Stimulated activated naive CD8-positive, alpha-beta T cell treated with anti-CD3 and anti-CD28 coated beads, Interleukin-15, Interleukin-2, amounts not matched to agents 100 ng/mL and 50 ng/mL, for 24 hours (primary cell): ENCODE measurements at regions not wholly inside any gene's neighbourhood (a gene's known extent, or its start where the extent isn't known, plus 50 kb on each side); places are given as distances from the start of the nearest gene placed in this dataset.
A peak's percentile ranks its signal among the peaks of the same experiment; 100 is the strongest.

ENCODE experiments used
- H3K27ac Mint-ChIP-seq: one replicate; pipeline ENCODE4 v1.8.0; 2021; ENCODE audit warnings: mild to moderate bottlenecking, mixed read lengths
- H3K27me3 Mint-ChIP-seq: one replicate; pipeline ENCODE4 v1.8.0; 2021; ENCODE audit warnings: mixed read lengths
- H3K36me3 Mint-ChIP-seq: one replicate; pipeline ENCODE4 v1.8.0; 2021; ENCODE audit warnings: low read depth, mixed read lengths
- H3K4me1 Mint-ChIP-seq: one replicate; pipeline ENCODE4 v1.8.0; 2021; ENCODE audit warnings: low read depth, mixed read lengths
- H3K4me3 Mint-ChIP-seq: one replicate; pipeline ENCODE4 v1.8.0; 2021; ENCODE audit warnings: mild to moderate bottlenecking, mixed read lengths
- H3K9me3 Mint-ChIP-seq: one replicate; pipeline ENCODE4 v1.8.0; 2021; ENCODE audit warnings: mixed read lengths

DNA sequence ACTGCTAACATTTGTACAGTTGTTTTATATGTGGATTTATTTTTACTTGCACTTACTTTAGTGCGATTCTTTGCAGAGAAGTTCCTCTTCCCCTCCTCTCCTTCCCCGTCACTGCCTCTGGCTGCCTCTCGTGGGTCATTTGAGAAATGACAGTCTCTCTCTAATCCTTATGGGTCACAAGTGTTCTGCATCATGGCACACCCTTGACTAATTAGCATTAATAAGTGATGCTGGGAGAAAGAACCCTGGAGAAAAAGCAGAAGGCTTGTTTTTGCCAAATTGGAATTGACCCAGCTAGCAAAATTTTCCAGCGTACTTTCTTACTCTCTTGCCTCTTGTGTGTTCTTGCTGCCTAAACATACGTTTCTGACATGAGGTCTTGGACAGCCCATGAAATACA lies 301.2 kb downstream of the DUSP10 start:
- Mint-ChIP-seq H3K4me3 (no peak overlapping the region), H3K27ac (peak overlapping the region; percentile 88), H3K9me3 (no peaks in the 10 kb centered on the region), H3K36me3 (no peaks in the 10 kb centered on the region), H3K27me3 (peaks cover 20% of the 10 kb centered on the region), H3K4me1 (peaks cover 33% of the 10 kb centered on the region)

DNA sequence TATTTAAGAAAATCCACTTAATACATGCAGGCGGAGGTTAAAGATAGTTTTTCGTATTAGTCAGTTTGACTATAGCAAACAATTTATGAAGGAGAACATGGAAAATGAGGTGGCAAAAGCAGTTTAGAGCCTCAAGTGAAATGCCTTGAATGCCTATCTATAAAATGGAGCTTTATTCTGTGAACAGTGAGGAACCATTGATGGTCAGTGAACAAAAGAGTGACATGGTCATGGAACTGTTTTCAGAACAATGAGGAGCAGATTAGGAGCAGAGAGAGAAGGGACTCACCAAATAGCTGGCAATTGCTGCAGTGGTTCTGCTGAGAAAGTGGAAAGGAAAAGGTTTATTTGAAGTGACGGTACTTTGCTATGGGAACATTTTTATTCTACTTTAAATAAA lies 299.8 kb downstream of the DUSP10 start:
- Mint-ChIP-seq H3K4me1 (peaks cover 33% of the 10 kb centered on the region), H3K9me3 (no peaks in the 10 kb centered on the region), H3K4me3 (no peak overlapping the region), H3K36me3 (no peaks in the 10 kb centered on the region), H3K27me3 (peaks cover 34% of the 10 kb centered on the region), H3K27ac (no peak overlapping the region)

DNA sequence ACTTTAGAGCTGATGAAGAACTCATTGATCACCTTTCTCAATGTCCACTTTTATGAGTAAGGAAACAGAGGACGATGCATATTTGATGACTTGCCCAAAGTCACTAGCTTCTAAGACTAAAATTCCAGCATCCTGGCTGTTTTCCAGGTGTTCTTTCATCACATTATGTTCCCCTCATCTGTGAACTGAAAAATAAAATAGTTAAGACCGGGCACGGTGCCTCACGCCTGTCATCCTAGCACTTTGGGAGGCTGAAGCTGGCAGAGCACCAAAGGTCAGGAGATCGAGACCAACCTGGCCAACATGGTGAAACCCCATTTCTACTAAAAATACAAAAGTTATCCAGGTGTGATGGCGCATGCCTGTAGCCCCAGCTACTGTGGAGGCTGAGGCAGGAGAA lies 297.5 kb downstream of the DUSP10 start:
- Mint-ChIP-seq H3K27ac (no peak overlapping the region), H3K36me3 (no peaks in the 10 kb centered on the region), H3K9me3 (no peaks in the 10 kb centered on the region), H3K4me1 (peaks cover 20% of the 10 kb centered on the region), H3K27me3 (peaks cover 40% of the 10 kb centered on the region), H3K4me3 (no peak overlapping the region)

DNA sequence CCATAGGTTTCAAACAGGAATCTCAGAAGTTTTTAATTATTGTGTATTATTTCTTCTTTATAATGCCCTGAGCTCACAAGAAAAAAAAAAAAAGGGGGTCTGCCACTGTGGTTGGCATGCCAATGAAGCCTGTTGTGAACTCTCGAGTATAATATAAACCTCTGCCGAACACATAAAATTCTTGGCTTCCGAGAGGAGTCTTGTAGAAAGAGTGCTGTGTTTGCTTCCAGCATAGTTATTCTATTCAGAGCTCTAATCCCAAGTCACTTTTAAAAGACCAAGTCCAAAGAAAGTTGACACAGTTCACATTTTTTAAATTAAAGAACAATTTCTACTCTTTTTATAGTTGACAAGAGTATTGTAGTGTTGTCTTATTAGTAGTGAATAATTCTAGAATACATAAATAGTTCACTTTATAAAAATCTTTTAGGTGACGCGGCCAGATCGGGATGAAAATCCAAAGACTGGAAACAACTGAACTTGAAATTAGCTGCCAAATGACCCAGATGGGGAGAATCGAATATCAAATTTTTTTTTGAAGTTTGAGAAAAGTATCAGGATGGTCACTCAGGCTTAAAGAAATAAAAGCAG lies 293.2 kb downstream of the DUSP10 start:
- H3K27me3 Mint-ChIP-seq, result peaks cover 46% of the 10 kb centered on the region
- H3K4me1 Mint-ChIP-seq, result peaks cover 15% of the 10 kb centered on the region
- H3K36me3 Mint-ChIP-seq, result no peaks in the 10 kb centered on the region
- no peak overlapping the region for H3K27ac Mint-ChIP-seq
- no peaks in the 10 kb centered on the region for H3K9me3 Mint-ChIP-seq
- no peak overlapping the region for H3K4me3 Mint-ChIP-seq

DNA sequence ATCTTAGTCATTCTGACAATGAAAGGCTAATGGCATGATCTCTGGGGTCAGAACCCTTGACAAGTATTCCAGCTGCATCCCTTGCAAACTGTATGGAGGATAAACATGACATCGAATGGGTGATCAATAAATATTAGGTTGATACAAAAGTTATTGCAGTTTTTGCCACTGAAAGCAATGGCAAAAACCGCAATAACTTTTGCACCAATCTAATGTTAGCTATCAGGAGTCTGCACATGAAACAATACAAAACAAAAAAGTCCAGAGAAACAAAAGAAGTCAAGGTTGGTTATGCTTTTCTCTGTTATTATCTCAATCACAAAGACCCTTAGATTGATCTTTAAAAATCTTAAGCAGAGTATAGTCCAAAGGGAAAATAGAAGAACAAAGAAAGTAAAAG lies 292.7 kb downstream of the DUSP10 start:
- Mint-ChIP-seq H3K27ac (peak overlapping the region; percentile 23), H3K9me3 (no peaks in the 10 kb centered on the region), H3K27me3 (peaks cover 41% of the 10 kb centered on the region), H3K4me3 (no peak overlapping the region), H3K4me1 (peaks cover 15% of the 10 kb centered on the region), H3K36me3 (no peaks in the 10 kb centered on the region)

DNA sequence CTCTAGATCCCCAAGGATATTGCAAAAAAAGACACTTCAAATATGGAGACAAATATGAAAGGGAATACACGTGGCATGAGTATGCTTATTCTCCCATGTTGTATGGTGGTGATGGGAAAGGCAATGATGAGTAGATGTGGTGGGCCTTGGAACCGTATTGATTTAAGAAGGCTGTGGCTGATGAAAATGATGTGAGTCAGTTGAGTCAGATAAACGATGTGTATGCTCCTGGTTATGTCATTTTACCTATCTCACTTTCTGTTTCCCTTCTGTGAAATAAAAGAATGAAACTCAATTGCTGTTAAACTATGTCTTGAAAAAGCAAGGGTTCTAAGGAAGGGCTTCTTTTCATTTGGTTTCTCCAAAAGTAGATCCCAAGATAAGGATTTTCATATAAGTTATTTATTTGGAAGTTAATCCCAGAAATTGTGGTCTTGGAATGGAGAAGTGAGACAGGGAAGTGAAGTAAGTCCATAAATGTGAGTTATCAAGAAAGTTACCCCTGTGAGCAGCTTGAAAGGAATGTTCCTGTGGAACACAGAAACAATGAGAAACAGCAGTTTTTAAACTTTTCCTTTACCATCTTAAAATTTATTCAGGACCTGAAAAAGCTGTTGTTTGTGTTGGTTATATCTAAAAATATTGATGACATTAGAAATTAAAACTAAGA lies 292.0 kb downstream of the DUSP10 start:
- H3K27ac Mint-ChIP-seq, result no peak overlapping the region

DNA sequence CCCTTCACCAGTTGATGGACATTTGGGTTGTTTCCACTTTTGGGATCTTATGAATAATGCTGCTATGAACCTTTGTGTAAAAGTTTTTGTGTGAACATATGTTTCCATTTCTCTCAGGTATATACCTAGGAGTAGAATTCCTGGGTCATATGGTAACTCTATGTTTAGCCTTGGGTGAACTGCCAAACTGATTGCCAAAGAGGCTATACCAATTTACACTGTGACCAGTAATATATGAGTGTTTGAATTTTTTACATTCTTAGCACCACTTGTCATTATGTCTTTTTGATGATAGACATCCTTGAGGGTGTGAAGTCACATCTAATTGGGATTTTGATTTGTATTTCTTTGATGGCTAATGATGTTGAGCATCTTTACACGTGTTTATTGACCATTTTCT lies 290.1 kb downstream of the DUSP10 start:
- Mint-ChIP-seq H3K4me3 (no peak overlapping the region), H3K36me3 (no peaks in the 10 kb centered on the region), H3K4me1 (peaks cover 15% of the 10 kb centered on the region), H3K27me3 (peaks cover 24% of the 10 kb centered on the region), H3K27ac (no peak overlapping the region), H3K9me3 (no peaks in the 10 kb centered on the region)

More for the DNA sequence above, 292.0 kb downstream of the DUSP10 start:
- Mint-ChIP-seq H3K4me3 (no peak overlapping the region), H3K4me1 (peaks cover 15% of the 10 kb centered on the region), H3K9me3 (no peaks in the 10 kb centered on the region), H3K27me3 (peaks cover 37% of the 10 kb centered on the region), H3K36me3 (no peaks in the 10 kb centered on the region)

DNA sequence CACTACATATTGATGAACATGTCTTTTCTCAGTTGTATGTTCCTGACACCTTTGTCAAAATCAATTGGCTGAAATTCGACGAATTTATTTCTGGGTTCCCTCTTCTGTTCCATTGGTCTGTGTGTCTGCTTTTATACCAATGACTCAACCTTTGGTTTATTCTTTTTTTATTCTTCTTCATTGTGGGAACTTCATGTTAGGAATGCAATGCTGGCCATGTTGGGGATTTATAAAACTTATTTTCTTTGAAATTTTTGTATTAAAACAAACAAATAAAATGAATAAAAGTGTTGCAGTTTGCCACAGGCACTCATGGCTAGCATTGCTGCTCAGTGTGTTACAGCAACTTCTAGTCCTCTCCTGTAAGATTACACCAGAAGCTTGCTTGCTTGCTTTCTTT lies 287.8 kb downstream of the DUSP10 start:
- peaks cover 26% of the 10 kb centered on the region for H3K27me3 Mint-ChIP-seq
- no peak overlapping the region for H3K27ac Mint-ChIP-seq
- no peaks in the 10 kb centered on the region for H3K36me3 Mint-ChIP-seq
- H3K9me3 Mint-ChIP-seq, result no peaks in the 10 kb centered on the region
- H3K4me1 Mint-ChIP-seq, result peaks cover 14% of the 10 kb centered on the region
- no peak overlapping the region for H3K4me3 Mint-ChIP-seq

DNA sequence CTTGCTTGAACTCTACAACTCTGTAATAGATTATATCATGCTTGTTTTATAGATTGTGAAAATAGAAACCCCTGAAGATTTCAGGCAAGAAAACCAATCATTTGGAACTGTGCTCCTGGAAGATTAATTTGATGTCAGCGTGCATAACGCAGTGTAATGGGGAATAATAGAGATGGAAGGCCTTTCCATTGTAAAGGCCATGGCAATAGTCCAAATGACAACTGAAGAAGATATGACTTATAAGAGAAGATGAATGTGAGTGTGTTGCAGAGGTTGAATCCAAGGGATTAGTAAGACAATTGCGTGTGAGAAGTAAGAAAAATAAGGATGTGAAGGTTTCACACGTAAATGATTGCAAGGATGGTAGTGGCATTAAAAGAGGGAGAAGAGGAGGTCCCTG lies 285.0 kb downstream of the DUSP10 start:
- H3K9me3 Mint-ChIP-seq, result no peaks in the 10 kb centered on the region
- H3K4me3 Mint-ChIP-seq, result no peak overlapping the region
- H3K27me3 Mint-ChIP-seq, result peaks cover 36% of the 10 kb centered on the region
- H3K36me3 Mint-ChIP-seq, result no peaks in the 10 kb centered on the region
- no peaks in the 10 kb centered on the region for H3K4me1 Mint-ChIP-seq
- H3K27ac Mint-ChIP-seq, result no peak overlapping the region

DNA sequence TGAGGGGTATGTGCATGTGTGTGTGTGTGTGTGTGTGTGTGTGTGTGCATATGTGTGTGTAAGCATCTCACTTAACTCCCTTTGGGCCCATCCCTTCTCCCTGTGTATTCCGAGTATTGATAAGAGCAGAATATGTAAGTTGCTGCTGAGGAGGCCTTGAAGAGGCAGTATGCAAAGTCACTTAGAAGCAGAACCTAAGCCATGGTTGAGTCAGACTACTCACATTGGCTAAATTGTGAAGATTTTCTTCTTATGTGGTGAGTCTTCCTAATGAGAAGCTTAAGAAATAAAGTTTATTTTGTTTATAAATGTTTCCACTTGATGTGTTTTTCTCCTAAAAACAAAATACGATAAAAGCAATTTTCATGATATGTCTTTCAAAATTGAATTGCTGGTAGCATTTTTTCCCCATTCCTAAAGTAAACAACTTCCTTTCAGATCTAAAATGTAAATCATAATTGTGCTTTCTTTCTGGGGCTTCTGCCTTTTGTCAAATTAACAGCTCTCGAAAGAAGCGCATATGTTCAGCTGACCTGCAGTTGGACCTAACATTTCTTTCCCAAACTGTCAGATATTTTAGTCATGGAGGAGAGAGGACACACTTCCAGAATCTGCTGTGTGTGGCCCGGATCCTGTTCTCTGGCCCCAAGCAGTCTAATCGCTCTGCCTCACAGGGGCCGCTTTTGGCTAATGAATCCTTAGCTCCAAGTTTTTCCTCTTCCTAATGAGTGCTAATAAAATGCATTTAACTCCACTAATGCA lies 284.0 kb downstream of the DUSP10 start:
- peaks cover 31% of the 10 kb centered on the region for H3K27me3 Mint-ChIP-seq
- no peak overlapping the region for H3K27ac Mint-ChIP-seq
- no peaks in the 10 kb centered on the region for H3K4me1 Mint-ChIP-seq
- no peak overlapping the region for H3K4me3 Mint-ChIP-seq
- H3K36me3 Mint-ChIP-seq, result no peaks in the 10 kb centered on the region
- no peaks in the 10 kb centered on the region for H3K9me3 Mint-ChIP-seq

DNA sequence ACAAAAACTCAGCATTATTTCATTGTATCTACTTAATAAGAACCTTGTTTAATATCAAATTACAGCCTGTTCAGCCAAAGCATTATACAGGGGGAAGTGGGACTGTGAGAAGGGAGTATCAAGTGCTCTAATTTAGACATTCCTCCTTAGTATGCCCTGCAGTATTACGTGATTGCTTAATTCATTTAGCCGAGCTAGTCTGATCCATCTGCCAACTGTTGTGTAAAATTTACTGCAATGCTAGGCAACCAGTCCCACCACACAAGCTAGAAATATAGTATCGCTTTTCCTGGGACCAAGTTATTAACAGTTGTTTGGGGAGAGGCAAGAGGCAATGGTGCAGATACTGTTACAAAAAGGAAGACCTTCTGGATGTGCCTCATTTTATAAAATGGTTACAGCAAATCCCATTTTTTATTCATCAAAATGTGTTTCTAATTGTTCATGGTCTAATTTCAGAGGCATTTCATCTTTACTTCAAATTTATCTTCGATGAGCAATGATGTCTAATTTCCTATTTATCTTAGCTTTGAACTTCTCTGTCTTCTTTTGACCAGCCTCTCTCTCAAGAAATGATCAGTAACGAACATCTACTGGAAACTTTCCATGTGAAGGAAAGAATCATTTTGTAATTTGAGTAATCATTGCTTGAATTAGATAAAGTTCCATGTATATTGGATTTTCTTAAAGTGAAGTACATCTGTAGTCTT lies 283.3 kb downstream of the DUSP10 start:
- Mint-ChIP-seq H3K4me3 (no peak overlapping the region), H3K4me1 (no peaks in the 10 kb centered on the region), H3K9me3 (no peaks in the 10 kb centered on the region), H3K27me3 (peaks cover 29% of the 10 kb centered on the region), H3K36me3 (no peaks in the 10 kb centered on the region), H3K27ac (no peak overlapping the region)

DNA sequence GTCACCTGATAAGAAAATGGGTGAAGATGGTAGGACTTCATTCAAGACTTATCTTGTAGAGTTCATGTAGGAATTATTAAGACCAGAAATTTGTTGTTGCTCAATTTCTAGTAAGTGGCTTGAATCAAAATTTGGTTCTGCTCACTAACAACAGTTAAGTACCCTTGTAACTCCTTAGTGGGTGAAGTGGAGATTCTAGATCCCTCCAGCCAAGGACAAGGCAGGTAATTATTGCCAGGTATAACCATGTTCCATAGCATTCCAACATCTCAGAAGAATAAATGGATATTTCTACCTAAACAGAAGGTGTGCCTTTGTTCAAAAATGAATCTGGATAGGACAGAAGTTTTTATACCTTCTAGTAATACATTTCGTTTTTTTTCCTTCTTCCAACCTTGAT lies 282.3 kb downstream of the DUSP10 start:
- Mint-ChIP-seq H3K4me1 (no peaks in the 10 kb centered on the region), H3K27me3 (peaks cover 29% of the 10 kb centered on the region), H3K4me3 (no peak overlapping the region), H3K27ac (no peak overlapping the region), H3K9me3 (no peaks in the 10 kb centered on the region), H3K36me3 (no peaks in the 10 kb centered on the region)

DNA sequence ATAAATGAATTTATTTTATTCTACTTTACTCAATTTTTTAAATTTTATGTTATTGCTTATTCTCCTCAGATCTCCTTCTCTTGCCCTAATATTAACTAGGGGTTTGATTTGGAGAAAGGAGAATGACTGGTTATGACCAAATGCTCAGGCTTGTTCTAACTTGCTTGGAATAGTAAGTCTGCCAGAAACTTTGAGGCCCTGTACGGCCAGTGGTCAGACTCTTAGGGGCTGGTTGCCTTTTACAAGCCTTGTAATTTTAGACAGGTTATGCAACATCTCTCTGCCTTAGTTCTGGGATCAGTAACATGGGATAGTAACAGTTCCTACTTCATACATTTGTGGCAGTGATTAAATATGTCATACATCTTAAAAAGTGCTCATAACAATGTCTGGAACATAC lies 279.5 kb downstream of the DUSP10 start:
- Mint-ChIP-seq H3K4me1 (no peaks in the 10 kb centered on the region), H3K9me3 (peaks cover 4% of the 10 kb centered on the region), H3K4me3 (no peak overlapping the region), H3K36me3 (no peaks in the 10 kb centered on the region), H3K27ac (no peak overlapping the region), H3K27me3 (peaks cover 32% of the 10 kb centered on the region)

DNA sequence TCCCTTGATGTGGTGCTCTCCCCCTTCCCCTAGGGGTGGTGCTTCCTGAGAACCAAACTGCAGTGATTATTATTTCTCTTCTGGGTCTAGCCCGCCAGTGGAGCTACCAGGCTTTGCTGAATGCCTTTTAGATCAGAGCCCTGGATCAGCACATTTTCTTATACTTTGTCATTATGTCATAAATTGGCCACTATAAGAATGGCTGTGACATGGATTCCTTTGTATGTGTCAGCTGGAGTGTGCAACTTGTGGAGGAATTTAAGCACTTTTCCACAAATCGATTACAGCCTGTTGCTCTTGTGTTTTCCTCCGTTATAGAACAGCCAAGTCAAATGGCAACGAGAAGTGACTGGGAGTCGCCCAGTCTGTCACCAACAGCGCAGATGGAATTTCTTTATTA lies 273.3 kb downstream of the DUSP10 start:
- no peaks in the 10 kb centered on the region for H3K36me3 Mint-ChIP-seq
- peaks cover 8% of the 10 kb centered on the region for H3K9me3 Mint-ChIP-seq
- peaks cover 34% of the 10 kb centered on the region for H3K27me3 Mint-ChIP-seq
- no peaks in the 10 kb centered on the region for H3K4me1 Mint-ChIP-seq
- no peak overlapping the region for H3K27ac Mint-ChIP-seq
- no peak overlapping the region for H3K4me3 Mint-ChIP-seq

DNA sequence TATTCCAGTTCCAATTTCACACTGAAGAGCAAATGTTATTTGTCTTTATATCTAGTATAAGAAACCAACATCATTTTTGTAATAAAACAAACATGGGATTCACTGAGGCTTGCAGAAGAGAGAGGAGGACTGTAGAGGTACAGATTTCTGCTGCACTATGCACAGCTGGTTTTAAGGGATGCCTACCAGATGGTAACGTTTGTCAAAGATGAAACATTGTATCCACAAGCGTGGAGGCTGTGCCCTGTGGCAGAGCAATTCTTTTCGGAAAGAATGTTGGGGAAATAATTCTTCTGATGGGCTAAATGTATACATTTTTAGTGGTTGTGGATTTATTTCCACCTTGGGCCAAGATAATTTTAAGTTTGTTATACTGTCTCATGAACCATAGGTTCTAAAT lies 272.4 kb downstream of the DUSP10 start:
- H3K27me3 Mint-ChIP-seq, result peaks cover 36% of the 10 kb centered on the region
- no peaks in the 10 kb centered on the region for H3K36me3 Mint-ChIP-seq
- H3K4me3 Mint-ChIP-seq, result no peak overlapping the region
- H3K27ac Mint-ChIP-seq, result no peak overlapping the region
- H3K4me1 Mint-ChIP-seq, result no peaks in the 10 kb centered on the region
- peaks cover 8% of the 10 kb centered on the region for H3K9me3 Mint-ChIP-seq
